Endothelial cell of umbilical vein (primary cell): ENCODE measurements at regions not wholly inside any gene's neighbourhood (a gene's known extent, or its start where the extent isn't known, plus 50 kb on each side); places are given as distances from the start of the nearest gene placed in this dataset.

Source experiments
- BruUV-seq: library from RNA; stranded (reverse); fragments of 400-500 nt; replicated peaks from 2 replicates; lab custom pipeline; 2021; lab: Mats Ljungman, UMichigan
- CTCF ChIA-PET: fragments of 300-600, 350-600 bp; sonication (Branson Sonifier 250); formaldehyde crosslinking; loops from one replicate; lab custom pipeline; 2021; ENCODE audit warnings: antibody characterized with exemption, inconsistent platforms; lab: Charles Lee
- POLR2A ChIA-PET: fragments of 300-600, 350-600 bp; sonication (Branson Sonifier 250); formaldehyde crosslinking; loops from one replicate; lab custom pipeline; 2021; ENCODE audit warnings: antibody characterized with exemption, inconsistent platforms; lab: Charles Lee
- DNase-seq: peaks from one replicate; pipeline ENCODE4 v3.0.0-alpha.2; 2011; ENCODE audit warnings: low read depth, low spot score
- FAIRE-seq: peaks from 2 replicates; lab custom pipeline; 2011; peaks lifted over from hg19 to GRCh38; lab: Jason Lieb, UNC
- H2AFZ ChIP-seq: 2 replicates; pipeline ENCODE4 v1.6.0; 2012; ENCODE audit warnings: low read depth, low read length, control low read depth, inconsistent platforms
- H3K27ac ChIP-seq: 2 replicates; pipeline ENCODE4 v1.5.1; 2011; ENCODE audit warnings: low read depth, mild to moderate bottlenecking, control low read depth, low read length, moderate library complexity; ENCODE audit not compliant: insufficient read depth
- H3K27me3 ChIP-seq, 2 experiments: 2 replicates each; pipeline versions ENCODE4 v1.6.0 to v1.6.1; 2011; ENCODE audit warnings: low read length in 2 of 2, mixed read lengths in 1 of 2; ENCODE audit not compliant: control insufficient read depth in 2 of 2, insufficient read depth in 2 of 2
- H3K36me3 ChIP-seq, 2 experiments: 2 replicates in 1 of 2; 3 replicates in 1 of 2; pipeline ENCODE4 v1.5.1; 2011; ENCODE audit warnings: low read length in 2 of 2, mild to moderate bottlenecking in 1 of 2, moderate library complexity in 1 of 2; ENCODE audit not compliant: control insufficient read depth in 2 of 2, insufficient read depth in 2 of 2; ENCODE audit errors: extremely low read depth in 1 of 2
- H3K4me1 ChIP-seq: 3 replicates; pipeline ENCODE4 v1.5.1; 2011; ENCODE audit warnings: mild to moderate bottlenecking, low read length; ENCODE audit not compliant: control insufficient read depth, insufficient read depth; ENCODE audit errors: extremely low read depth
- H3K4me2 ChIP-seq: 2 replicates; pipeline ENCODE4 v1.6.1; 2011; ENCODE audit warnings: low read length, control low read depth, mixed read lengths; ENCODE audit not compliant: insufficient read depth
- H3K4me3 ChIP-seq, 3 experiments: fragments of 200-600 bp in 1 of 3; sonication (generic), shearing (Covaris generic) in 1 of 3; replicated peaks in 1 of 3; 2 replicates each; pipeline ENCODE4 v1.5.1; 2011 to 2016; ENCODE audit warnings: control low read depth in 3 of 3, low read length in 3 of 3, mild to moderate bottlenecking in 2 of 3, inconsistent platforms in 1 of 3, low read depth in 1 of 3, moderate library complexity in 1 of 3; ENCODE audit not compliant: insufficient read depth in 1 of 3
- H3K79me2 ChIP-seq: 2 replicates; pipeline ENCODE4 v1.6.0; 2012; ENCODE audit warnings: low read length, inconsistent platforms; ENCODE audit not compliant: control insufficient read depth, insufficient read depth
- H3K9ac ChIP-seq: replicated peaks from 2 replicates; pipeline ENCODE3; 2011; ENCODE audit warnings: low read length, control low read depth; ENCODE audit not compliant: insufficient read depth; ENCODE audit errors: extremely low read depth
- H3K9me1 ChIP-seq: replicated peaks from 3 replicates; pipeline ENCODE4 v1.6.0; 2011; ENCODE audit warnings: mild to moderate bottlenecking, low read length; ENCODE audit not compliant: control insufficient read depth, insufficient read depth; ENCODE audit errors: extremely low read depth
- H3K9me3 ChIP-seq: replicated peaks from 2 replicates; pipeline ENCODE4 v1.5.1; 2012; ENCODE audit warnings: low read length, inconsistent platforms; ENCODE audit not compliant: control insufficient read depth, insufficient read depth
- H4K20me1 ChIP-seq: replicated peaks from 2 replicates; pipeline ENCODE3; 2011; ENCODE audit warnings: mild to moderate bottlenecking, low read length; ENCODE audit not compliant: control insufficient read depth, insufficient read depth; ENCODE audit errors: extremely low read depth
- EZH2 ChIP-seq: IDR thresholded peaks from 2 replicates; pipeline ENCODE4 v1.6.1; 2012; ENCODE audit warnings: borderline replicate concordance, low read depth, mild to moderate bottlenecking, moderate library complexity, low read length, inconsistent platforms; ENCODE audit not compliant: severe bottlenecking
- FOS ChIP-seq: IDR thresholded peaks from 2 replicates; pipeline ENCODE4 v1.6.1; 2011; ENCODE audit warnings: mild to moderate bottlenecking, low read length, moderate library complexity, borderline replicate concordance; ENCODE audit not compliant: insufficient read depth
- GATA2 ChIP-seq: IDR thresholded peaks from 2 replicates; pipeline ENCODE4 v1.7.0; 2011; ENCODE audit warnings: low read depth, mild to moderate bottlenecking, moderate library complexity, mixed read lengths, low read length; ENCODE audit not compliant: insufficient read length, insufficient read depth
- JUN ChIP-seq: IDR thresholded peaks from 2 replicates; pipeline ENCODE4 v1.6.1; 2011; ENCODE audit warnings: borderline replicate concordance, low read depth; ENCODE audit not compliant: insufficient read length, insufficient read depth
- MYC ChIP-seq: IDR thresholded peaks from one replicate; pipeline ENCODE4 v1.6.1; 2011; ENCODE audit warnings: mild to moderate bottlenecking, low read depth, low read length
- POLR2A ChIP-seq: IDR thresholded peaks from 2 replicates; pipeline ENCODE4 v1.6.1; 2012; ENCODE audit warnings: low read depth, mild to moderate bottlenecking, control low read depth, low read length
- POLR2AphosphoS5 ChIP-seq: IDR thresholded peaks from 2 replicates; pipeline ENCODE4 v1.6.1; 2012; ENCODE audit warnings: low read depth, mild to moderate bottlenecking, control low read depth, low read length, moderate library complexity; ENCODE audit not compliant: insufficient read depth
- dilution Hi-C: fragments of 300-500 bp; cut with MboI; formaldehyde crosslinking; loops from one replicate; pipeline ENCODE4 v1.15.0; 2019; ENCODE audit warnings: low sequenced_read_pairs; ENCODE audit not compliant: extremely low pct_ligation_motif_present
- intact Hi-C: fragments of 100-400 bp; cut with micrococcal nuclease; formaldehyde crosslinking; loops from one replicate; pipeline ENCODE4 v1.10.0; 2022
- TF ChIP-seq, protein P1 (sequence below), 2 donors: IDR thresholded peaks; 1 replicate in 1 of 2; 2 replicates in 1 of 2; pipeline ENCODE4 v1.5.1; 2011; ENCODE audit warnings: low read length in 2 of 2, mild to moderate bottlenecking in 2 of 2, moderate library complexity in 2 of 2, control low read depth in 1 of 2, inconsistent platforms in 1 of 2, low read depth in 1 of 2; ENCODE audit not compliant: insufficient read depth in 1 of 2; ENCODE audit errors: extremely low read depth in 1 of 2
- TF ChIP-seq, protein P2 (sequence below): IDR thresholded peaks from 2 replicates; pipeline ENCODE4 v1.6.1; 2011; ENCODE audit not compliant: insufficient read depth, insufficient read length

DNA sequence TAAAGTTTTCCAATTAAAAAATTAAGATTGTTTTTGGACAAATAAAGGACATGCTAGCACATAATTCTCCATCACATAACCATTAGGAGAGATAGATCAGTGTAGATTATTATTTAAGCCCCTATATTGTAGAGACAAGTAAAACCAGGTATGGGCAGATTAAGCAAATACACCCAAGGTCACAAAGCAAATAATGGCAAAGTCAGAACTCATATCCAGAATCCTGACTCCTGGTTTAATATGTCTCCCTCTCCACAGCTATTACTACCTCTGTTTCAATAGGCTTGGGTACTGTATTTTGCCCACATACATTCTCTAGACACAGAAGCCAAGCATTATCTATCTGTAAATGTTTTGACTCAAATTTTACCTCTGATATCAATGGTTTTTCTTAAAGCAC lies 282.3 kb downstream of the EPHA4 start:
- POLR2A ChIA-PET = no interaction called here
- Histone ChIP-seq H3K4me1 (no peaks in the 10 kb centered on the region), H3K27me3 (no peaks in the 10 kb centered on the region), H2AFZ (no peak overlapping the region), H4K20me1 (no peaks in the 10 kb centered on the region), H3K9me1 (no peaks in the 10 kb centered on the region), H3K9me3 (no peaks in the 10 kb centered on the region), H3K4me3 (no peak overlapping the region), H3K9ac (no peak overlapping the region), H3K36me3 (no peaks in the 10 kb centered on the region), H3K4me2 (no peak overlapping the region), H3K27ac (no peak overlapping the region), H3K79me2 (no peaks in the 10 kb centered on the region)
- CTCF ChIA-PET = no interaction called here
- no peak for FAIRE-seq
- no peak for DNase-seq
- dilution Hi-C loops = no loop called here
- TF ChIP-seq, protein P1, sequence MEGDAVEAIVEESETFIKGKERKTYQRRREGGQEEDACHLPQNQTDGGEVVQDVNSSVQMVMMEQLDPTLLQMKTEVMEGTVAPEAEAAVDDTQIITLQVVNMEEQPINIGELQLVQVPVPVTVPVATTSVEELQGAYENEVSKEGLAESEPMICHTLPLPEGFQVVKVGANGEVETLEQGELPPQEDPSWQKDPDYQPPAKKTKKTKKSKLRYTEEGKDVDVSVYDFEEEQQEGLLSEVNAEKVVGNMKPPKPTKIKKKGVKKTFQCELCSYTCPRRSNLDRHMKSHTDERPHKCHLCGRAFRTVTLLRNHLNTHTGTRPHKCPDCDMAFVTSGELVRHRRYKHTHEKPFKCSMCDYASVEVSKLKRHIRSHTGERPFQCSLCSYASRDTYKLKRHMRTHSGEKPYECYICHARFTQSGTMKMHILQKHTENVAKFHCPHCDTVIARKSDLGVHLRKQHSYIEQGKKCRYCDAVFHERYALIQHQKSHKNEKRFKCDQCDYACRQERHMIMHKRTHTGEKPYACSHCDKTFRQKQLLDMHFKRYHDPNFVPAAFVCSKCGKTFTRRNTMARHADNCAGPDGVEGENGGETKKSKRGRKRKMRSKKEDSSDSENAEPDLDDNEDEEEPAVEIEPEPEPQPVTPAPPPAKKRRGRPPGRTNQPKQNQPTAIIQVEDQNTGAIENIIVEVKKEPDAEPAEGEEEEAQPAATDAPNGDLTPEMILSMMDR (IDR thresholded peaks at IDR 0.05; ENCODE audit: extremely low read depth in 1 of 2, insufficient read depth in 1 of 2, low read depth in 1 of 2, low read length in 2 of 2) = no peak
- no peak for TF ChIP-seq GATA2
- BruUV-seq = no TSS peak
- intact Hi-C loops = loop anchor here (10.0 kb wide), 1 partner anchor 605 kb away; no protein-coding TSS in a partner anchor

DNA sequence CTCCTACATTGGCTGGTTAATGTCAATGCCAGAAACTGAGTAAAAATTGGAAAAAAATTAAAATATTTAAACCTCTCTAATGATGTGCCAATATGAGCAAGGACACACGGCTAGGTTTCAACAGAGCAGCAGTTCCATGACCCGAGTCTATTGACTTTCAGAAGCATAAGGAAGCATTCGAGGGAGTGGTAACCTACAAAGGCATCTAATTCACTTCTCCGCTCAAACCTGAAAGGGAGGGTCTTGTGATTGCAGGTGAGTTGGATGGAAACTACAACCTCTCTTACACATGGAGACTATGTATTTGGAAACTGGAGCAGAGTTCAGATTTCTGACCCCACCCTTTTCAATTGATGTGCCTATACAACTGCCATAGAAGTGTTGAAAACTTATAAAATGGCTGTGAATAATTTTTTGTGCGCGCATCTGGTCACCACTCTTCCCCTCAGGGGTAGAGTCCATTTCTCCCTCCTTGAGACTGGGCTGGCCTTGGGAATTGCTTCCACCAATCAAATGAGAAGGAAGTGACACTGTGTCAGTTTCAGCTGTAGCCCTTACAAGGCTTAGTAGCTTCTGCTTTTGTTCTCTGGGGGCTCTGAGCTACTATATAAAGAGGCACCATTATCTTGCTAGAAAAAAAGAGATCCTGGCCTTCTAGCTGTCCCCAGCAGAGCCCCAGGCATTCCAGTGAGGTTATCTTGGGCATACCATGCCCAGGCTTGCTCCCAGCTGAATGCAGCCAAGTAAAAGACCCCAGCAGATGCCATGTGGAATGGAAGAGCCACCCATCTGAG lies 278.0 kb downstream of the EPHA4 start:
- TF ChIP-seq FOS (no peak), MYC (no peak), EZH2 (no peak), GATA2 (no peak), POLR2A (no peak), JUN (no peak), POLR2AphosphoS5 (no peak)
- TF ChIP-seq, protein P1 (IDR thresholded peaks at IDR 0.05; ENCODE audit: extremely low read depth in 1 of 2, insufficient read depth in 1 of 2, low read depth in 1 of 2, low read length in 2 of 2) = no peak
- TF ChIP-seq, protein P2, sequence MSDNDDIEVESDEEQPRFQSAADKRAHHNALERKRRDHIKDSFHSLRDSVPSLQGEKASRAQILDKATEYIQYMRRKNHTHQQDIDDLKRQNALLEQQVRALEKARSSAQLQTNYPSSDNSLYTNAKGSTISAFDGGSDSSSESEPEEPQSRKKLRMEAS = no peak
- POLR2A ChIA-PET = no interaction called here

More for the DNA sequence above, 278.0 kb downstream of the EPHA4 start:
- H3K9me3 ChIP-seq = no peaks in the 10 kb centered on the region
- FAIRE-seq (no peak), DNase-seq (no peak)
- no peaks in the 10 kb centered on the region for H3K9me1 ChIP-seq
- no peaks in the 10 kb centered on the region for H3K36me3 ChIP-seq
- no peaks in the 10 kb centered on the region for H3K27me3 ChIP-seq
- H3K4me2 ChIP-seq = no peak overlapping the region
- no peak overlapping the region for H2AFZ ChIP-seq
- no TSS peak for BruUV-seq
- dilution Hi-C loops = no loop called here
- no peak overlapping the region for H3K4me3 ChIP-seq
- no peaks in the 10 kb centered on the region for H4K20me1 ChIP-seq
- no peak overlapping the region for H3K27ac ChIP-seq
- H3K9ac ChIP-seq = no peak overlapping the region
- CTCF ChIA-PET = no interaction called here
- no peaks in the 10 kb centered on the region for H3K4me1 ChIP-seq
- intact Hi-C loops = no loop called here
- no peaks in the 10 kb centered on the region for H3K79me2 ChIP-seq
